Kidney (tissue), 13 donors: ENCODE measurements at regions not wholly inside any gene's neighbourhood (a gene's known extent, or its start where the extent isn't known, plus 50 kb on each side); places are given as distances from the start of the nearest gene placed in this dataset.

Source experiments
- DNase-seq, 5 donors: peaks; one replicate each; pipeline ENCODE4 v3.0.0-alpha.2; 2013 to 2020
- FAIRE-seq: peaks from 2 replicates; lab custom pipeline; 2012; peaks lifted over from hg19 to GRCh38; lab: Jason Lieb, UNC
- H3K27ac ChIP-seq, 2 donors: one replicate each; pipeline ENCODE4 v1.7.0; 2013; ENCODE audit warnings: low read depth in 2 of 2, low read length in 2 of 2, inconsistent platforms in 1 of 2
- H3K27me3 ChIP-seq: one replicate; pipeline ENCODE4 v1.7.1; 2013; ENCODE audit warnings: low read length, inconsistent platforms; ENCODE audit not compliant: control insufficient read depth, insufficient read depth
- H3K36me3 ChIP-seq, 3 donors: one replicate each; pipeline versions ENCODE4 v1.7.0 to v1.7.1; 2013; ENCODE audit warnings: low read length in 3 of 3, control low read depth in 1 of 3, inconsistent platforms in 1 of 3; ENCODE audit not compliant: insufficient read depth in 3 of 3, control insufficient read depth in 2 of 3
- H3K4me1 ChIP-seq, 3 donors: one replicate each; pipeline versions ENCODE4 v1.7.0 to v1.7.1; 2013; ENCODE audit warnings: low read length in 3 of 3, inconsistent platforms in 1 of 3, low read depth in 1 of 3; ENCODE audit not compliant: control insufficient read depth in 2 of 3, insufficient read depth in 2 of 3
- H3K4me3 ChIP-seq, 3 donors: one replicate each; pipeline versions ENCODE4 v1.7.0 to v1.8.1; 2013; ENCODE audit warnings: low read length in 3 of 3, control low read depth in 1 of 3, inconsistent platforms in 1 of 3
- H3K9ac ChIP-seq, 3 donors: one replicate each; pipeline versions ENCODE4 v1.7.0 to v1.7.1; 2013; ENCODE audit warnings: low read length in 3 of 3, control low read depth in 1 of 3, inconsistent platforms in 1 of 3
- H3K9me3 ChIP-seq, 3 donors: one replicate each; pipeline versions ENCODE4 v1.7.0 to v1.7.1; 2013; ENCODE audit warnings: low read length in 3 of 3, control low read depth in 1 of 3, inconsistent platforms in 1 of 3; ENCODE audit not compliant: control insufficient read depth in 2 of 3, insufficient read depth in 1 of 3
- CTCF ChIP-seq: IDR thresholded peaks from 3 replicates; pipeline ENCODE4 v1.5.1; 2012; ENCODE audit warnings: mild to moderate bottlenecking, moderate library complexity, borderline replicate concordance; ENCODE audit not compliant: insufficient read depth; ENCODE audit errors: extremely low read depth
- intact Hi-C: fragments of 100-400 bp; cut with DNase I; formaldehyde crosslinking; loops from one replicate; pipeline ENCODE4 v1.11.1; 2022
- donor health status: control.
- donor health status: control.
- donor health status: control.
- donor health status: control.
- donor health status: control.
- donor health status: DM: yes; HTN: yes; CAD: no.
- donor health status: Normal renal cell carcinoma (clear cell type).

- no peak for DNase-seq
- H3K9ac ChIP-seq = no peak overlapping the region
- no peaks in the 10 kb centered on the region for H3K9me3 ChIP-seq
- H3K36me3 ChIP-seq = no peaks in the 10 kb centered on the region
- H3K27me3 ChIP-seq = no peaks in the 10 kb centered on the region
- no peak for FAIRE-seq
- H3K4me1 ChIP-seq = no peaks in the 10 kb centered on the region
- H3K27ac ChIP-seq = no peak overlapping the region
- TF ChIP-seq CTCF = no peak
- intact Hi-C loops = no loop called here
- H3K4me3 ChIP-seq = no peak overlapping the region
Measured at GRCh38 chr13:106138620-106139019, 396.8 kb downstream of the EFNB2 start.

DNA sequence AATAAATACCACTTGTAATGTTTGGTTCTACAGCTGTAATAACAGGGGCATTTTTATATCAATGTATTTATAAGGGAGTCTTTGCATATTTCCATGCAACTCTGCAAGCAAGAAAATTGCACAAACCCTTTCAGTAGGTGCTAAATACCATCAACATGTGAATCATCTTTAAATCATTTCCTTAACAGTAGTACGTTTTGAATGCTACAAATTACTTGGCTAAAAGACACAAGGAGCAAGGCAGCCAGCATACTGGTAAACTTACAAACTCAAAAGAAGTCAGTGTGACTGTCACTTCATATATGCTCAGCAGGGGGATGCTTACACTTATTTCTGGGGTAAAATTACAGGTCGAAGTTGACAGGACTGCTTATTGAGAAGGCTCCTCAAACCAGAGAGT lies 402.4 kb downstream of the EFNB2 start:
- H3K36me3 ChIP-seq = no peaks in the 10 kb centered on the region
- H3K4me1 ChIP-seq = no peaks in the 10 kb centered on the region
- H3K27ac ChIP-seq = no peak overlapping the region
- DNase-seq (no peak), FAIRE-seq (no peak)
- H3K9me3 ChIP-seq = no peaks in the 10 kb centered on the region
- H3K4me3 ChIP-seq = no peak overlapping the region
- intact Hi-C loops = no loop called here
- H3K27me3 ChIP-seq = no peaks in the 10 kb centered on the region
- TF ChIP-seq CTCF = no peak
- H3K9ac ChIP-seq = no peak overlapping the region

DNA sequence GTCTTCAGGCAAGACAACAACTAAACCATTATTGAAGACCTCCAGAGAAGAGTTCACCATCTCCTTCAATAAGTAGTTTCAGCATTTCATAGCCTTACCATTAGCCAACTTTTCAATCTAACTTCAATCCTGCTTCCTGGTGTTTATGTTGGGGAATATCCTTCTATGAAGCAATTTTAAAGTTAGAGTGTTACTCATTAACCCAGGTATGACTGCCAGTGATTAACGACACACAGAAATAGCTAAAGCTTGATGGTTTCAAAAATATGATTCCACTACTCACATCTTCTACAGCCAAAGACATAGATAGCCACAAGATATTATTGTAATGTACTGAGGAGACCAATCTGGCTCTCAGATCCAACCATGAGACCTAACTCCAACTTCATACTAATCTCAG lies 403.2 kb downstream of the EFNB2 start:
- DNase-seq (no peak), FAIRE-seq (no peak)
- H3K36me3 ChIP-seq = no peaks in the 10 kb centered on the region
- H3K27me3 ChIP-seq = no peaks in the 10 kb centered on the region
- no peak for TF ChIP-seq CTCF
- H3K27ac ChIP-seq = no peak overlapping the region
- no peak overlapping the region for H3K9ac ChIP-seq
- no peak overlapping the region for H3K4me3 ChIP-seq
- intact Hi-C loops = no loop called here
- H3K4me1 ChIP-seq = no peaks in the 10 kb centered on the region
- H3K9me3 ChIP-seq = no peaks in the 10 kb centered on the region

DNA sequence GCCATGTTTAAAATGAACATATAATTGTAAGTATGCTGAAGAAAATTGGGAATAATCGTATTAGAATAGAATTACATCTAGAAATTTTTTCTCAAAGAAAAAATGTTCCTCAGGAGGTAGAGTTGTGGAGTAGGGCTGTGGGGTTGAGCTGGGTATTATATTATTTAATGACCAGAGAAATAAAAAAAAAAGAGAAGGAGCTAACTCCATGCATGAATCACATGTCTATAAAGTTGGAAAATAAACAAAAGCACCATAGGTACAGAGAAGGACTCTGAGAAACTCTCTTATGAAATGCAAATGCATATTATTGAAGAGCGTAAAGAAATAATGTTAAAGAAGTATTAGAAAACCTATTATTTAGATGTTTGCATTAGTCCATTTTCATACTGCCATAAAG lies 405.5 kb downstream of the EFNB2 start:
- no peaks in the 10 kb centered on the region for H3K4me1 ChIP-seq
- no peak for TF ChIP-seq CTCF
- no peak for DNase-seq
- H3K4me3 ChIP-seq = no peak overlapping the region
- H3K9ac ChIP-seq = no peak overlapping the region
- H3K36me3 ChIP-seq = no peaks in the 10 kb centered on the region
- H3K9me3 ChIP-seq = no peaks in the 10 kb centered on the region
- H3K27ac ChIP-seq = no peak overlapping the region
- no peak for FAIRE-seq
- no peaks in the 10 kb centered on the region for H3K27me3 ChIP-seq
- intact Hi-C loops = no loop called here
